ENCODE measurements at regions not wholly inside any gene's neighbourhood (a gene's known extent, or its start where the extent isn't known, plus 50 kb on each side); places are given as distances from the start of the nearest gene placed in this dataset.

DNA sequence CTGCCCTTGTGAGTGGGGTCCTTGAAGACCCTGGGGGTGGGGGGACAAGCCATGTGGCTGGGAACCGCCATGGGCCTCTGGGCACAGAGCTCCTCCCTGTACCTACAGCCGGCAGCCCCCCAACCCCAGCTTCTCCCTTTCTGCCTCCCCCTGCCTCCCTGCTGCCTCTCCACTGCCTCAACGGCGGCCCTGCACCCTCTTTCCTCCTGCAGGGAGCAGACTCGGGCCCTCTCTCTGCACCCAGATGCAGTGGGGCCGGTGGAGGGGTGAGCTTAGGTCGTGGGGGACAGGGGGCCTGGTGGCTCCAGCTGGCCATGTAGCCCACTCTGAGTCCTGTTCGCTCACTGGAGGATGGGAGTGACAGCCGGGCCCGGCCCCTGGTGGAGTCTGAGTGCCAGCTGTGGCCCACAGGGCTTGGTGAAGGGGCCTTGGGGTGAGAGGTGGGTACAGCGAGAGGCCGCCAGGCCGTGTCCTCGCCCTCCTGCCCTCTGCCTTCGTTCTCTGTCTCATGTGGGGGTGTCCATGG lies 139.3 kb upstream of the COL5A1 start:
- DNase-seq (ENCODE audit: low read depth), result no peak

DNA sequence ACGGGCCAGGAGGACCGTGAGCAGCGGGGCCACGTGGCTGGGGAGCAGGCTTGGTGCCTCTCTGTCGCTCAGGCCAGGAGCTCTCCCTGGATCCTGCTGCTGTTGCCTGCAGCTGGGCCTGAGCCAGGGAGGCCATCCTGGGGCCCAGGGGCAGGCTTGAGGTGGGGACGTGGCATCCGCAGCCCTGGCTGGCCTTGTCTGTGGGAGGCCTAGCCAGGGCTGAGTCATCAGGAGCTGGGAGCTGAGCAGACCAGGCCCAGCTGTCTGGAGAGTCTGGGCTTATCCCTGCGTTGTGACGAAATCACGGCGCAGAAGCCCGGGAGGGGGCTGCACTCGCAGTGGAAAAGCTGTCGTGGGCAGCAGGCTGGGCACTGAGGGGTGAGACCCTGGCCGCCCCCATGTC lies 138.8 kb upstream of the COL5A1 start:
- peak; percentile 99 for DNase-seq (ENCODE audit: low read depth)

DNA sequence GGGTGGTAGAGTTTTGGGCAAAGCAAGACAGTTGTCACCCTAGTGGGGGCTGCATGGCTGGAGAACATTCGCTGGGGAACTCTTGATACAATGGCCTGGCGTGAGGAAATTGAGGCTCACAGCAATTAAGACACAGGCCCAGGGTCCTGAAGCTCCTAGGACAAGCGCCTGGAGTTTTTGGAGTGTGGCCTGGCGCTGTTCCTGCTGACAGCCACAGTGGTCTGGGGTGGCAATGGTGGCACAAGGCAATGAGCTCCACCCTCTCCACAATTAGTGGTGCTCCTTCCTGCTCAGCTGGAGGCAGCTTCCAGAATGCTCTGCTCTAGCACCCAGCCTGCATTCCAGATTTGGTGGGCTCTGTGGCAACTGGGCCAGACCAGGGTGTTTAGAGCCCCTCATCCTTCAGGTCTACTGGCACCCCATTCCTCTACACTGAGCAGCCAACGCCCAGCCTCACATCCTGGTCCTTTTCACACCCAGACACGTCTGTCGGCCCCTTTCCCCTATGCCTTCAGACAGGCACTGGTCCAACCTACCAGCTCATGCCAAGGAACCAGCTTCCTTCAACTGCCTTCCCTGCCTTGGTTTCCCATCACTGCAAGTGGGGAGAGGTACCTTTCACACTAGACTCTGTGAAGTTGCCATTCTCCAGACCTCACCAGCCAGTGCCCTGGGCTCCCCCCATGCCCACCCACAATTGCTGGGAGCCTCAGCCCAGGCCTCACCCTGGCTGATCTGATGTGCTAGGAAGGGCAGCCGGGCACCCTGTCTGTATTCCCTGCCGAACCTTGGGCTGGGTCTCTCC lies 138.1 kb upstream of the COL5A1 start:
- peak; percentile 27 for DNase-seq (ENCODE audit: low read depth)

DNA sequence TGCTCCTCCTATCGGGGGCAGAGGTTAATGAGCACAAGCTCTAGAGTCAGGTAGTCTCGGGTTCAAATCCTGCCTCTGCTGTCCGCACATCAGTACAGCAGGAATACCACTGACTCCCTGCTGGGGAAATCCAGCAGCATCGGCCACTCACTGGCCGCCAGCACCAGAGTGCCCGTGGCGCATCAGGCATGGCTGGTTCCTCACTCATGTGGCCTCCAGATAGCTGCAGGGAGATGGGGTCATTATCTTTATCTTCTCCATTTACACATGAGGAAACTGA lies 137.6 kb upstream of the COL5A1 start:
- no peak for DNase-seq (ENCODE audit: low read depth)

DNA sequence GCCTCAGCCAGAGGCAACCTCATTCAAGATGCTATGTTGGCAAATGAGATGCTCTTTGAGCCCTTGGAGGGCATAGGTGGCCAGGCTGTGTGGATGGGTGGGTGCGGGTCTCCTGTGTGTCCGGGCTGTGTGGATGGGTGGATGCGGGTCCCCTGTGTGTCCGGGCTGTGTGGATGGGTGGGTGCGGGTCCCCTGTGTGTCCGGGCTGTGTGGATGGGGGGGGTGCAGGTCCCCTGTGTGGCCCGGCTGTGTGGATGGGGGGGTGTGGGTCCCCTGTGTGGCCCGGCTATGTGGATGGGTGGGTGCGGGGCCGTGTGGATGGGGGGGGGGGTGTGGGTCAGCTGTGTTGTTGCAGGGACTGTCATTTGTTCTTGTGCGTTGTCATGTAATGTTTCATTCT lies 136.6 kb upstream of the COL5A1 start:
- no peak for DNase-seq (ENCODE audit: low read depth)

DNA sequence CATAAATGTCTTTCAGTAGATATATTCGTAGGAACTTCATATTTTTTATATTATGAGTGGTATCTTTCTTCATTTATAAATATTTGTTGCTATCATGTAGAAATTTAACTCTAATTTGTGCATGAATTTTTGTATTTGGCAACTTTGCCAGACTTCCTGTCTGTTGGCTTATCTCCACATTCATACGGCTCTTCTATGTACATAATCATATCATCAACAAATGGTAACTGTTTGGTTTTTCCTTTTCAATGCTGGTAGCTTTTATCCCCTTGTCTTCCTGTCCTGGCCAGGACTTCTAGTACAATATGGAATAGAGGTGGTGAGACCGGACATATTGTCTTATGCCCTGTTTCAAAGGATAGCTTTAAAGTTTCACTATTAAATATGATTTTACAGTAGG lies 132.3 kb upstream of the COL5A1 start:
- no peak for DNase-seq (ENCODE audit: low read depth)

DNA sequence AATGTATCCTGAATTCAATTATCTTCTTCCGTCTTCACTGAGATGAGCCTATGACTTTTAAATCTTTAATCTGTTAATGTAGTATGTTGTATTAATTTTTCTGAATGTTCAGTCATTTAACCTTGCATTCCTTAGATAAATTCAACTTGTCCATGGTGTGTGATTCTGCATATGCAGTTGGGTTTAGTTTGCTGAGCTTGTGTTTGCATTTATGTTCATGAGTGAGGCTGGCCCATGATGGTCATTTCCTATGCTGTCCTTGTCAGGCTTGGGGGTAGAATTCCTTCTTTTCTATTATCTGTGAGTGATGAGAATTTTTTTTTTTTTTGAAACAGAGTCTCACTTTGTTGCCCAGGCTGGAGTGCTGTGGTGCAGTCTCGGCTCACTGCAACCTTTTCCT lies 131.8 kb upstream of the COL5A1 start:
- DNase-seq (ENCODE audit: low read depth), result no peak

DNA sequence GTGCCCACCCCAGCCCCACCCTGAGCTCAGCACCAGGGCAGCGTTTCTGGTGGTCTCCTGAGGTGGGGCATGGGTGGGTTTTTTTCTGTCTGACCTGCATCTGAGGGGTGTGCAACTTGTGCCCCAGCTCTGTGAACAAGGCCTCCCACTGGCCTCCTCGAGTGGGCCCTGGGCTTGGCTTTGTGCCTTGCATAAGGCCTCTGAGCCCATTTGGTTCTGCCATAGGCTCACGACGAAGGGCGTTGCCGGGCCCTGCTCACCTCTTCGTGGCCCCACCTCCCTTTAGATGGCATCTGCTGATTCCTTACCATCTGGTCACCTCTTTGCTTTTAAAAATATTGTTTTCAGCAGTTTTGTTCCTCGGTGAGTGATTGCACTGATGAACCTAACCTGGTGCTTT lies 127.1 kb upstream of the COL5A1 start:
- DNase-seq (ENCODE audit: low read depth), result no peak

DNA sequence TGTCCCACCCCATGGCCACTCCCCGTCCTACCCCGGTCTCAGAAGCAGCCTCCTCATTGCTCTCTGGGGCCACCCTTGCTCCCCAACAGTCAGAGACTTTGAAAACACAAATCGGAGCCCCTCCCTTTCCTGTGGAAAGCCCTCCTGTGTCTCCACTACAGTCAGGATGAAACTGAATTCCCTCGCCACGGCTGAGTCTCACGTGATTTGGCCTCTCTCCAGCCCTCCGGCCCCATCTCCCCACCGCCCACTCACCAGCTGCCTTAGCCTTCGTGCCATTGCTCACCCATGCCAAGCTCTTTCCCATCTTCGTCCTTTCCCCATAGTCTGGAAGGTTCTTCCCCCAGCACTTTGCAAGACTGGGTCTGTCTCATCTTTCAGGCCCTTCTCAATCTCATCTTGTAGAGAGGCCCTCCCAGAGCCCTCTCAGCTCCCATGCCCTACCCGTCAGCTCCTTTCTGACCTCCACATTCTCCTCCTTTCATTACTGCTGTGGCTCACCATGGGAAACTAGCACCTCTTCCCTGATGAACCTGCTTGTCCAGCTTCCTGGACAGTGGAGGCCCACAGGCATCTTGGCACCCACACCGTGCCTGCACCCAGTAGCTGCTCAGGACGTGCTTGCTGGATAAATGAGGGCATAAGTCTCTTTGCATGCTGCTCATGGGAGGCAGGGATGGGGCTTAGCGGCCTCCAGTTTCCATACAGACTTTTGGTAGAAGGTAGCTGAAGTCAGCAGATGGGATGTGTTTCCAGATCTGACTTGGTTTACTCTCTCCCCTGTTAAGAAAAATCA lies 126.4 kb upstream of the COL5A1 start:
- DNase-seq (ENCODE audit: low read depth), result peak; percentile 16

DNA sequence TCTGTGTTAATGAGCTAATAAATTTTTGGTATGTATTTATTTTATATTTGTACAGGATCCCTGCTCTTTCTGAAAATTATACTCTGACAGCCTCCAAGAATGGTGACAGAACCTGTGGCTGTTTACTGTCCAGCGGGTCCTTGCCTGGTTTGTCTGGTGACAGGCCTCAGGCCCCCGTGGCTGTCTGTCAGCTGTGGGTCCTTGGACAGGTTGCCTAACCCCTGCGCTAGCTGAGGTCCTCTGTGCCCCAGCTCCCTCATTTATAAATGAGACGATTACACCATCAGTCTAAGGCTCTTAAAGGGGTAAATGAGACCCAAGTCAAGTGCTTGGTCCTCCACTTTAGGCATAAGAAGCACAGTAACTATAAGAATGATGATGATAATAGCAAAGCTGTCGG lies 125.1 kb upstream of the COL5A1 start:
- DNase-seq (ENCODE audit: low read depth), result no peak

DNA sequence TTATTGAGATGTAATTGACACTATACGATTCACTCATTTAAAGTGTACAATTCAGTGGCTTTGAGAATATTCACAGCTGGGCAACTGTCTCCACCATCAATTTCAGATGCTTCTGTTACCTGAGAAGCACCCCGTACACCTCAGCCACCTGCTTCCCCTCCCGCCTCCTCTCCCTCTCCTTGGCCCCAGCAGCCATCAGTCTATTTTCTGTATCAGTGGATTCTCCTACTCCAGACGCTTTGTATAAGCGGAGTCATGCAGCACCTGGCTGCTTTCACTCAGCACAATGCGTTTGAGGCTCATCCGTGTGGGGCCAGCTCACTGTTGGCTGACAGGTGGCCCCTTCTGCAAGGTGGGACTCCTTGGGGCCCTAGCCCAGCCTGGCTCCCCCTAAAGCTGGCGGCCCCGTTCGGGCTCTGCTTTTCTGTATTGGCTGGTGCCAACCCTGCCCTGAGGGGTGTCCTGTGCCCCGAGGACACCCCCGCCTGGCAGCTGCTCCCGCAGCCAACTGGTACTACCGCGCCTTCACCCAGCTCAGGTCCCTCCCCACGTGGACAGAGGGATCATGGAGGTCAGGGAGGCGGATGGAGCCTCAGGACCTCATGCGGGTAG lies 124.4 kb upstream of the COL5A1 start:
- DNase-seq (ENCODE audit: low read depth), result no peak

DNA sequence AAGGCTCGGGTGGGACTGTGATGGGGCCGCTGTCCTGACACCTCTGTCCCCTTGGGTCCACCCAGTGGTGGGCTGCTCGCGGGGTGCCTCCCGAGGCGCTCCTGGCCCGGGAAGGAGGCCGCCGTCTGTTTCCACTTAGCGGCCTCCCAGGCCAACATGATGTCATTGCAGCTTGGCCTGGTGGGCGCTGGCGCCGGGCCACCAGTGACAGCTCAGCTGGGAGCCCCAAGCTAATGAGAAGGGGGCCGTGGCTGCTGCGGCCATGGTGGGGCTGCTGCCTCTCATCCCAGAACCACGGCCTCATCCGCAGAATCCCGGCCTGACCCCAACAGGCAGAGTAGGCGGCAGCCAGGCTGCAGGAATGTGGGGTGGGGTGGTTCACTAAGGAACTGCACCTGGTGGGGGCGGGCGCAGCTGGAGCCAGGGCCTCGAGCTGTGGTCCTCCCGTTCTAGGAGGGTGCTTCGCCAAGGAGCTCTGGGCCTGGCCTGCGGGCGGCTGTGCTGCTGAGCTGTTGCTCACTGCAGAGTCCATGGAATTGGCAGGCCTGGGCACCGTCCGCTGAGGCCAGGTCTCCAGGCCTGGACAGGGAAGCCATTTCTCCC lies 123.5 kb upstream of the COL5A1 start:
- DNase-seq (ENCODE audit: low read depth), result peak; percentile 64

DNA sequence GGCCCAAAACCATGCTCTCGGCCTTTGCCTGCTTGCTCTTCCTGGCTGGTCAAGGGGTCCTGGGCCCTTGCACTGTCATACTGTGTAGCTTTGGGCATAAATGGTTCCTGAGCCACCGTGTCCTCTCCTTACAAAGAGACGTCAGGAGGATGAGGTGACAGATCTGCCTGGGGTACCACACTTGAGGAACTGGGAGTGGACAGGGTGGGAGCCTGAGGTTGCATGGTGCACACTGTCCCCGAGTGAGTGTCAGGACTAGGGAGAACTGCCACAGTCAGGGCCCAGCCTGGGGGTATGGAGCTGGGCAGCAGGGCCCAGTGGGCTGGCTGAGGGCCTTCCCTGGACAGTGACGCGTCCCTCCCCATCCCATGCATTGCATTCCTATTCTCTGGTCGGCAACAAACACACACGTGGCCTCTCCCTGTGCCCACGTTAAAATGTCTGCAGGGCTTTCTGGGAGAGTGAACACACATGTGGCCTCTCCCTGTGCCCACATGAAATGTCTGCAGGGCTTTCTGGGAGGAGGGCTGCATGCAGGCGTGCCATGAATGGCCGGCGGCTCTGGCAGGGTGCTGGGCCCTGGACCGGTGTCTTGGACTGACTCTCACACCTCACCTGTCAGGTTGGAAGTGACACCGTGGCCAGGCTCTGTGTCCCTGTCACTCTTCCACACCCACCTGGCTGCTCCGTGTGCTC lies 122.1 kb upstream of the COL5A1 start:
- no peak for DNase-seq (ENCODE audit: low read depth)

DNA sequence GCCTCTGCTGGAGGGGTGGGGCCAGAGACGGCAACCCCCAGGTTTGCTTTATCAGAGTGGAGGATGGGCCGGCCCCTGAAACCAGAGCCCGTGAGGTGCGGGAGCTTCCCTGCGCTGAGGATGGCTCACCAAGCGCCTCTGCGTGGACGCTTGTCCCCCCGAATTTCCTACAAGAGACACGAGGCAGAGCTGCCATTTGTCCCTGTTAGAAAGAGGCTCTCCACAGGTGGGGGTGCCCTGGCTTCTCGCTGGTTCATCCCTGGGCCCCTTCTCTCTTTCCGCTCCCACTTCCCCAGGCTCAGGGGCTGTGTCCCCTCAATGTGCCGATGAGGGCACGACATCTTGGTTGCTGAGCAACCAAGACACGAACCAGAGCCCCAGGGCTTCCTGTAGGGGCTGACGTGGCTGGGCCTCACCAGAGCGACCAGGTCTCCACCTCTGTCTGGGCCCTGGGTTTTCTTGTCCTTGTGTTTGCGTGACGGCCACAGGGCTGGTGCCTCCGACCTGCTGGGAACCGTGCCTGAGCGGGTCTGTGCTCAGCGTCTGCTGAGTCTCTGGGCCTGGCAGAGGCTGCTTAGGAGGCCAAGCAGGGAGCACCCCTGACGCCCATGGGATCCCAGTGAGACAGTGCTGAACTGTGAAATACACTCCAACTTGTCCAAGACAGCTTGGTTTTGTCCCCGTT lies 119.6 kb upstream of the COL5A1 start:
- DNase-seq (ENCODE audit: low read depth), result no peak

DNA sequence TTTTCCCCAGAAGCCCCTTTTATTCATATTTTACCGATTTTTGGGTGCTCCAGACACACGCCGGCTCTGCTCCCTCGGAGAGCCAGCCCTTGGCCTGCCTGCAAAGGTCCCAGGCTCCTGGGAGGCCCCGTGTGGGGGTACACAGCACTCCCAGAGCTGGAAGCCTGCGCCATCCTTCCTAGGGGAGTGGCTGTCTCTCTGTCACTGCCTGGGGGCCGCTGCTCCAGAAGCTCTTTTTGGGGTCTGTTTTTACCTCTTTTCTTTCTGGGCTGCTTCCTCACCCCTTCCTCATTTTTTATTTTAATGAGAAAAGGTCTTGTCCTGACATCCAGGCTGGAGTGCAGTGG lies 119.1 kb upstream of the COL5A1 start:
- DNase-seq (ENCODE audit: low read depth), result no peak

DNA sequence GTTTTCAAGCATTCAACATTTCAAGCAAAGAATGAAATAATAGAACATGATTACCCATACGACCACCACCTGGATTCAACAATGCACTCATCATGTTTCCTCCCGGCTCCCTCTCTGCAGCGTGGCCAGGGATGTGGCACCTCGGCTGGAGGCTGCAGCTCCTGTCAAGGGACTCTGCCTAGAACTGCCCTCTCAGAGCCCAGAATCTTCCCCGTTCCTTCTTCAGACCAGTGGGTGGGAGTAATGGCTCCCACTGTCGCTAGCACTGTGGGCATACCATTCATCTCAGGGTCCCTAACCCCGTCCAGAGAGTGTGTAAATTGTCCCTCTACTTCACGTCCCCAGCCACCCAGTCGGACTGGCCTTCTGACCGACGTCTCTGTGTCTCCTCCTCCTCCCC lies 118.6 kb upstream of the COL5A1 start:
- no peak for DNase-seq (ENCODE audit: low read depth)

DNA sequence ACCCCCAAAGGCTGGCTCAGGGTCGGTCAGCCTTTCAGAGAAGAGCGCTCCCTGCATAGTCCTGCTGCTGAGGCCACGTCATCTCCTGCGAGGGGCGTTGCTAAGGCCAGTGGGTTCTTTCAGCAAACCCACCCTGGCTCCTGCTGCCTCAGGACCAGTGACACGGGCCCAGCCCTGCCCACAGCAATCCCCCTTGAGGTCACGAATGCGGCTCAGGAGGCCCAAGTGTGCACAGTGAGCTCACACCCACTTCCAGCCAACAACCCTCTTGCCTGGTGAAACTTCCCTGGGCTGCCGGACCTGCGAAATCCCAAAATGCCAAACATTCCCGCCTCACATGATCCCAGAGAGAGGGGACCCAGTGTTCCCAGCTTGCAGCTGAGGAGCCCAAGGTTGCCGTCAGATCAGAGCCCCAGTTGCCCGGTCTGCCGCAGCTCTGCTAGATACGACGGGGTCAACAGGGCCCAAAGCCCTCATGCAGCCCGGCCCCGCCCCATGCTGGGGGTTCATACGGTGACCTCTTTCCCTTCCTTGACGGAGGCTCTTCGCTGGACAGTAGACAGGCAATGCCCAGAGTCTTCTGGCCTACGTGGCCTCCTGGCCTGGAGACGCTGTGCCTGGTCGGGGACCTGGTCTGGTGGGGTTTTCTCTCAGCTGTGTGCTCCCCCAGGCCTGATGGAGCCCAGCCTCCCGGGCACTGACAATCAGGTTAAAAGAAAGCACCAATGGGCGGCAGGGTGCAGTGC lies 116.4 kb upstream of the COL5A1 start:
- no peak for DNase-seq (ENCODE audit: low read depth)

DNA sequence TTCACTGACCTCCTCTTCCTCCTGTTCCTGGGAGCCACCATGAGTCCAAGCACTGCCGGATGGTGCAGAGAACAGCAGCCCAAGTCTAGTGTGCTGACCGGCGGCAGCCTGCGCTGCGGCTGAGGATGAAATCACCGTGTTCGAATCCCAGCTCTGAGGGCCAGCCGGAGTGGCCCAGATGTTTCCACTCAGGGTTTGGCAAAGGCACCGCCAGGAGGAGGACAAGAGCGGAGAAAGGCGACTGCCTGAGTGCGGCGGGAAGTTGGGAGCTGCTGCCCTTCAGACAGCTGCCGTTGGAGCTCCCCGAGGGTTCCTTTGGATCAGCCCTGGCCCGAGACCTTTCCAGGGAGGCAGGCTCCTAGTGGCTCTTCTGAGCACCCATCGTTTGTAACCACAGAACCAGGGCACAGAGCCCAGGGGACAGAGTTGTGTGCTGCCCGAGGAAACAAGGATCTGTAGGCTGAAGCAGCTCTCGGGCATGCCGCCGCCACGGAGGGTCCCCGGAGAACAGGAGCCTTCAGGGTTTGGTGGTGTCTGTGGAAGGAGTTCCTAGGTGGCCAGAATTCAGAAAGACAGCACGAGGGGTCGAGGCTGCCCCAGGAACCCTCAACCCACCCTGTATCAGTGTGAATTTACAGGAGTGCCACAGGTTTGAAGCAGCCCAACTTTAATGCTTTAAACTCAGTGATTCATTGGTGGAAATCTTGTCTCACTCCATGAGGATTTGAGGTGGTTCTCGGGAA lies 115.6 kb upstream of the COL5A1 start:
- peak; percentile 71 for DNase-seq (ENCODE audit: low read depth)

DNA sequence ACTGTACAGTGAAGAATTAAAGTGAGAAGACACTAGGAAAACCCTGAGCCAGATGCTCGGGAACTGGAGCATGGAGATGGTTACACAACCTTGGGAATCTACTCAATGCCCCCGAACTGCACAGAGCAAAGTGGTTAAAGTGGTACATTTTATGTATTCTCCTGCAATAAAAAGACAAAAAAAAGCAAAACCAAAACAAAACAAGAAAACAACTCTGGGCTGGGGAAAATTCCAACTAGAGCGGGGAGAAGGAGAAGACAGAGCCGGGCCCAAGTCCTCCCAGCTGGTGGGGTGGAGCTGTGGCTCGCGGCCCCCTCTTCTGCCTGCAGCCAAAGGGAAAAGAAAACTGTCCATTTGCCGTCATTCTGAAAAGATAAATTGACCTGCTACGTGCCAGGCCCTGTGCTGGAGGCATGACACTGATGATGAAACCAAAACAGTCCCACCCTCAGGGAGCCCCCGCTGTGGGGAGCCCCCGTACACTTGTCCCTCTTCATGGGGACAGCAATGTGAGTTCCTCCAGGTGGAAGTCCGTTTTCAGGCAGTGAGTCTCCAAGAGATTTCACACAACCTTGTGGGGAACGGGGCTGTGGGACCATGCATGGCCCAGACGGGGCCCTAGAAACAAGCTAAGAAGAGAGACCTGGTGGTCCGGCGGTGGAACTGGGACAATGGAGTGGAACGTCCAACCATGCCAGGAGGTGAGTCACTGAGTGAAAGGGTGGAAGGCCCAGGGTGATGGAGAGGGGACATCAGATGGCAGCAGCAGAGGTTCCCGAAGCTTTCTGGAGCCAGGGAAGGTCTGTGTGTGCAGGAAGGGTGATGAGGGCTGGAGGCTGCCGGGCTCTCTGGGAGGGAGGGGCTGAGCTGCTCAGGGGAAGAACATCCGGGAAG lies 114.8 kb upstream of the COL5A1 start:
- peak; percentile 61 for DNase-seq (ENCODE audit: low read depth)
